ENCODE measurements at regions not wholly inside any gene's neighbourhood (a gene's known extent, or its start where the extent isn't known, plus 50 kb on each side); places are given as distances from the start of the nearest gene placed in this dataset.
"Not testable (repeated sequence)": the region's sequence is repeated elsewhere in the genome, so short reads cannot be mapped to it uniquely, and the experiment has no call there.

GRCh38 chr18:14978962-14979535, 231.1 kb downstream of the ANKRD30B start:
- H3K9me3 Mint-ChIP-seq (ENCODE audit: low read depth) = no peaks in the 10 kb centered on the region

GRCh38 chr18:14979875-14980274, 231.9 kb downstream of the ANKRD30B start:
- H3K4me3 Mint-ChIP-seq = no peak overlapping the region
- peaks cover 2% of the 10 kb centered on the region for H3K27me3 Mint-ChIP-seq
- H3K9me3 Mint-ChIP-seq (ENCODE audit: low read depth) = no peaks in the 10 kb centered on the region
- no peak overlapping the region for H3K27ac Mint-ChIP-seq
- no peaks in the 10 kb centered on the region for H3K4me1 Mint-ChIP-seq (ENCODE audit: low read depth)
- H3K36me3 Mint-ChIP-seq = no peaks in the 10 kb centered on the region

More at GRCh38 chr18:14978962-14979535, 231.1 kb downstream of the ANKRD30B start:
- Mint-ChIP-seq H3K4me3 (no peak overlapping the region), H3K27me3 (peaks cover 2% of the 10 kb centered on the region), H3K4me1 (ENCODE audit: low read depth) (no peaks in the 10 kb centered on the region), H3K36me3 (no peaks in the 10 kb centered on the region), H3K27ac (no peak overlapping the region)

GRCh38 chr18:14984531-14984930, 236.6 kb downstream of the ANKRD30B start:
- not testable (repeated sequence) for H3K4me1 Mint-ChIP-seq (ENCODE audit: low read depth); H3K9me3 Mint-ChIP-seq (ENCODE audit: low read depth); H3K27me3 Mint-ChIP-seq; H3K4me3 Mint-ChIP-seq; H3K27ac Mint-ChIP-seq; H3K36me3 Mint-ChIP-seq

- H3K4me3 Mint-ChIP-seq; H3K9me3 Mint-ChIP-seq (ENCODE audit: low read depth); H3K27ac Mint-ChIP-seq; H3K36me3 Mint-ChIP-seq; H3K27me3 Mint-ChIP-seq; H3K4me1 Mint-ChIP-seq (ENCODE audit: low read depth): not testable (repeated sequence)
Measured at GRCh38 chr18:14985291-14986013, 237.5 kb downstream of the ANKRD30B start.

GRCh38 chr18:14987377-14987776, 239.4 kb downstream of the ANKRD30B start:
- not testable (repeated sequence) for H3K9me3 Mint-ChIP-seq (ENCODE audit: low read depth); H3K36me3 Mint-ChIP-seq; H3K4me3 Mint-ChIP-seq; H3K27ac Mint-ChIP-seq; H3K4me1 Mint-ChIP-seq (ENCODE audit: low read depth); H3K27me3 Mint-ChIP-seq

GRCh38 chr18:14987960-14988710, 240.2 kb downstream of the ANKRD30B start:
- not testable (repeated sequence) for H3K27me3 Mint-ChIP-seq; H3K4me1 Mint-ChIP-seq (ENCODE audit: low read depth); H3K4me3 Mint-ChIP-seq

GRCh38 chr18:14989569-14989968, 241.6 kb downstream of the ANKRD30B start:
- H3K4me1 Mint-ChIP-seq (ENCODE audit: low read depth); H3K27me3 Mint-ChIP-seq; H3K36me3 Mint-ChIP-seq; H3K9me3 Mint-ChIP-seq (ENCODE audit: low read depth); H3K4me3 Mint-ChIP-seq; H3K27ac Mint-ChIP-seq: not testable (repeated sequence)

More at GRCh38 chr18:14987960-14988710, 240.2 kb downstream of the ANKRD30B start:
- H3K36me3 Mint-ChIP-seq; H3K9me3 Mint-ChIP-seq (ENCODE audit: low read depth); H3K27ac Mint-ChIP-seq: not testable (repeated sequence)

- not testable (repeated sequence) for H3K4me3 Mint-ChIP-seq; H3K27me3 Mint-ChIP-seq; H3K36me3 Mint-ChIP-seq; H3K4me1 Mint-ChIP-seq (ENCODE audit: low read depth); H3K9me3 Mint-ChIP-seq (ENCODE audit: low read depth); H3K27ac Mint-ChIP-seq
Measured at GRCh38 chr18:14991934-14992445, 244.0 kb downstream of the ANKRD30B start.

GRCh38 chr18:14992758-14993157, 244.8 kb downstream of the ANKRD30B start:
- not testable (repeated sequence) for H3K4me3 Mint-ChIP-seq; H3K4me1 Mint-ChIP-seq (ENCODE audit: low read depth); H3K27me3 Mint-ChIP-seq; H3K27ac Mint-ChIP-seq; H3K9me3 Mint-ChIP-seq (ENCODE audit: low read depth); H3K36me3 Mint-ChIP-seq

- H3K9me3 Mint-ChIP-seq (ENCODE audit: low read depth); H3K27ac Mint-ChIP-seq; H3K4me1 Mint-ChIP-seq (ENCODE audit: low read depth); H3K4me3 Mint-ChIP-seq; H3K36me3 Mint-ChIP-seq; H3K27me3 Mint-ChIP-seq: not testable (repeated sequence)
Measured at GRCh38 chr18:14995023-14995422, 247.1 kb downstream of the ANKRD30B start.

- no peaks in the 10 kb centered on the region for H3K4me1 Mint-ChIP-seq (ENCODE audit: low read depth)
- H3K27ac Mint-ChIP-seq = no peak overlapping the region
- H3K36me3 Mint-ChIP-seq = no peaks in the 10 kb centered on the region
- H3K4me3 Mint-ChIP-seq = no peak overlapping the region
- H3K9me3 Mint-ChIP-seq (ENCODE audit: low read depth) = no peaks in the 10 kb centered on the region
- peaks cover 1% of the 10 kb centered on the region for H3K27me3 Mint-ChIP-seq
Measured at GRCh38 chr18:14997357-14997756, 249.4 kb downstream of the ANKRD30B start.

GRCh38 chr18:14997899-14998298, 249.9 kb downstream of the ANKRD30B start:
- H3K27me3 Mint-ChIP-seq; H3K9me3 Mint-ChIP-seq (ENCODE audit: low read depth); H3K36me3 Mint-ChIP-seq; H3K27ac Mint-ChIP-seq; H3K4me1 Mint-ChIP-seq (ENCODE audit: low read depth); H3K4me3 Mint-ChIP-seq: not testable (repeated sequence)

- H3K27ac Mint-ChIP-seq; H3K9me3 Mint-ChIP-seq (ENCODE audit: low read depth); H3K4me3 Mint-ChIP-seq; H3K36me3 Mint-ChIP-seq; H3K4me1 Mint-ChIP-seq (ENCODE audit: low read depth); H3K27me3 Mint-ChIP-seq: not testable (repeated sequence)
Measured at GRCh38 chr18:14998360-14999042, 250.5 kb downstream of the ANKRD30B start.

GRCh38 chr18:14999085-14999975, 251.4 kb downstream of the ANKRD30B start:
- Mint-ChIP-seq H3K4me1 (ENCODE audit: low read depth) (no peaks in the 10 kb centered on the region), H3K9me3 (ENCODE audit: low read depth) (no peaks in the 10 kb centered on the region), H3K4me3 (no peak overlapping the region), H3K27ac (no peak overlapping the region), H3K36me3 (no peaks in the 10 kb centered on the region), H3K27me3 (no peaks in the 10 kb centered on the region)

Measured in activated naive CD8-positive, alpha-beta T cell (primary cell).